ENCODE measurements at regions not wholly inside any gene's neighbourhood (a gene's known extent, or its start where the extent isn't known, plus 50 kb on each side); places are given as distances from the start of the nearest gene placed in this dataset.

DNA sequence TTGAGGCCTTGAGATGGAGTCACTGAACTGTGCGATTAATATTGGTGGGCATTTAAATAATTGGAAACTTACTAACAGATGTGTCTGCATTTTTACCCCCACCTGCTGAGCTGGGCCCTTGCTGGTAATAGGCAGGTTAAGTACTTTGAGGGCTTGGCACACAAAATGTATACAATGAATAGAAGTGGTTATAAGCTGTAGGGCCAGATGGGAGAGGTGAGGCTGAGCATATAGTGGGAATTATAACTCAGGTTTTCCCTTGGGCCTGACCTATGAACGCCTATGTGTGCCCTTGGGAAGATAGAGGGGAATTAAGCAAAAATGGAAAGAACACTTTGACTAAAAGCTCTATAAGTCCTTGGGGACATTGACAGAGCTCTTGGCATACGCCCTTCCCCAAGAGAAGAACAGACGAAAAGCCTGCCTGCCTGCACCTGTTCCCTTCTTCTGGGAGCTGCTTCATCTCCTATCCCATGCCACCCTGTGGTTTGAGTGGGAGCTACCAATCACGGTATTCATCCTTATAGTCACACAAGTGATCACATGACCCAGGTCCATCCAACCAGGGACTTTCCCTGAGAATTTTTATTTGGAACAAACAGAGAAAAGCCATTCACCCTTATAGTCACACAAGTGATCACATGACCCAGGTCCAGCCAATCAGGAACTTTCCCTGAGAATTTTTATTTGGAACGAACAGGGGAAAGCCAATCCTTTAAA is 260.7 kb upstream of the CSF3R start:
- Histone ChIP-seq H3K27me3 (peaks cover 0 to 13% (median 4%) of the 10 kb centered on the region in 3 donors), H3K27ac (no peak overlapping the region), H3K4me3 (no peak overlapping the region), H3K4me1 (no peaks in the 10 kb centered on the region), H3K36me3 (no peaks in the 10 kb centered on the region), H3K9me3 (no peaks in the 10 kb centered on the region)
- intact Hi-C loops (cut with DNase I; ENCODE audit: low total_unique reads) (no loop called here), in situ Hi-C loops (cut with MboI; ENCODE audit: low sequenced_read_pairs in 4 of 4) (no loop called here)
- ATAC-seq = no peak
- TF ChIP-seq POLR2A (IDR thresholded peaks at IDR 0.05) = no peak
- TF ChIP-seq, protein P1, sequence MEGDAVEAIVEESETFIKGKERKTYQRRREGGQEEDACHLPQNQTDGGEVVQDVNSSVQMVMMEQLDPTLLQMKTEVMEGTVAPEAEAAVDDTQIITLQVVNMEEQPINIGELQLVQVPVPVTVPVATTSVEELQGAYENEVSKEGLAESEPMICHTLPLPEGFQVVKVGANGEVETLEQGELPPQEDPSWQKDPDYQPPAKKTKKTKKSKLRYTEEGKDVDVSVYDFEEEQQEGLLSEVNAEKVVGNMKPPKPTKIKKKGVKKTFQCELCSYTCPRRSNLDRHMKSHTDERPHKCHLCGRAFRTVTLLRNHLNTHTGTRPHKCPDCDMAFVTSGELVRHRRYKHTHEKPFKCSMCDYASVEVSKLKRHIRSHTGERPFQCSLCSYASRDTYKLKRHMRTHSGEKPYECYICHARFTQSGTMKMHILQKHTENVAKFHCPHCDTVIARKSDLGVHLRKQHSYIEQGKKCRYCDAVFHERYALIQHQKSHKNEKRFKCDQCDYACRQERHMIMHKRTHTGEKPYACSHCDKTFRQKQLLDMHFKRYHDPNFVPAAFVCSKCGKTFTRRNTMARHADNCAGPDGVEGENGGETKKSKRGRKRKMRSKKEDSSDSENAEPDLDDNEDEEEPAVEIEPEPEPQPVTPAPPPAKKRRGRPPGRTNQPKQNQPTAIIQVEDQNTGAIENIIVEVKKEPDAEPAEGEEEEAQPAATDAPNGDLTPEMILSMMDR (IDR thresholded peaks at IDR 0.05 in 4 of 5, conservative IDR thresholded peaks at IDR 0.05 in 1 of 5) = no peak
- no peak for DNase-seq

DNA sequence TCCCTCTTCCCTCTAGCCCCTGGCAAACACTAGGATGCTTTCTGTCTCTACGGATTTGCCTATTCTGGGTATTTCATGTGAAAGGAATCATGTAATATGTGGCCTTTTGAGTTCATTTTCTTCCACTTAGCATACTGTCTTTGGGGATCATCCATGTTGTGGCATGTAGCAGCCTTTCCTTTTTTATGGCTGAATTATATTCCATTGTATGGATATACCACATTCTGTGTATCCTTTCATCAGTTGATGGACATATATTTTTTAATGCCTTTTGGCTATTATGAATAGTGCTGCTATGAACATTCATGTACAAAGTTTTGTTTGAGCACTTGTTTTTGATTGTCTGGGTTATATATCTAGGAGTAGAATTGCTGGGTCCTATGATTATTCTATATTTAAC is 258.4 kb upstream of the CSF3R start:
- H3K9me3 ChIP-seq = no peaks in the 10 kb centered on the region
- ATAC-seq (no peak), DNase-seq (no peak)
- no peak overlapping the region for H3K27ac ChIP-seq
- in situ Hi-C loops (cut with MboI; ENCODE audit: low sequenced_read_pairs in 4 of 4) (no loop called here), intact Hi-C loops (cut with DNase I; ENCODE audit: low total_unique reads) (no loop called here)
- no peak overlapping the region for H3K4me3 ChIP-seq
- peaks cover 4 to 21% (median 6%) of the 10 kb centered on the region in 3 donors for H3K27me3 ChIP-seq
- TF ChIP-seq, protein P1 (IDR thresholded peaks at IDR 0.05 in 4 of 5, conservative IDR thresholded peaks at IDR 0.05 in 1 of 5) = no peak
- no peak for TF ChIP-seq POLR2A (IDR thresholded peaks at IDR 0.05)
- no peaks in the 10 kb centered on the region for H3K36me3 ChIP-seq
- H3K4me1 ChIP-seq = no peaks in the 10 kb centered on the region

DNA sequence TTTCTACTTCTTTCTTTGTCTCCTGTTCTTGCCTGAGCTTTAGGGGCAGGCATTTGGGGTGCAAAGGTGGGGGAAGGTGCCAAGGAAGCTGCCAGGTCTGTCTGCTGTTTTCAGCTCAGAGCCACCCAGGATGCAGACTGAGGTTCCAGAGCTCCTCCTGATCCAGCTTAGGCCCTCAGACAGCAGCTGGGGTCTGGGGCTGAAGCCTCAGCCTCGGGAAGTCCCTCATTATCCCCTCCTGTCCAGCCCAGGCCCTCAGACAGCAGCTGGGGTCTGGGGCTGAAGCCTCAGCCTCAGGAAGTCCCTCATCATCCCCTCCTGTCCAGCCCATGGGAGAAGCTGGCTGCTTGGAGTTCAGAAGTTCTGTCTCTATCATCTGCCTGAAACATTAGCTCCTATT is 257.7 kb upstream of the CSF3R start:
- DNase-seq (no peak), ATAC-seq (no peak)
- Histone ChIP-seq H3K27me3 (peaks cover 4 to 17% (median 7%) of the 10 kb centered on the region in 3 donors), H3K27ac (no peak overlapping the region), H3K4me3 (no peak overlapping the region), H3K36me3 (no peaks in the 10 kb centered on the region), H3K9me3 (no peaks in the 10 kb centered on the region), H3K4me1 (no peaks in the 10 kb centered on the region)
- TF ChIP-seq, protein P1 (IDR thresholded peaks at IDR 0.05 in 4 of 5, conservative IDR thresholded peaks at IDR 0.05 in 1 of 5) = no peak
- TF ChIP-seq POLR2A (IDR thresholded peaks at IDR 0.05) = no peak
- in situ Hi-C loops (cut with MboI; ENCODE audit: low sequenced_read_pairs in 4 of 4) (no loop called here), intact Hi-C loops (cut with DNase I; ENCODE audit: low total_unique reads) (no loop called here)

DNA sequence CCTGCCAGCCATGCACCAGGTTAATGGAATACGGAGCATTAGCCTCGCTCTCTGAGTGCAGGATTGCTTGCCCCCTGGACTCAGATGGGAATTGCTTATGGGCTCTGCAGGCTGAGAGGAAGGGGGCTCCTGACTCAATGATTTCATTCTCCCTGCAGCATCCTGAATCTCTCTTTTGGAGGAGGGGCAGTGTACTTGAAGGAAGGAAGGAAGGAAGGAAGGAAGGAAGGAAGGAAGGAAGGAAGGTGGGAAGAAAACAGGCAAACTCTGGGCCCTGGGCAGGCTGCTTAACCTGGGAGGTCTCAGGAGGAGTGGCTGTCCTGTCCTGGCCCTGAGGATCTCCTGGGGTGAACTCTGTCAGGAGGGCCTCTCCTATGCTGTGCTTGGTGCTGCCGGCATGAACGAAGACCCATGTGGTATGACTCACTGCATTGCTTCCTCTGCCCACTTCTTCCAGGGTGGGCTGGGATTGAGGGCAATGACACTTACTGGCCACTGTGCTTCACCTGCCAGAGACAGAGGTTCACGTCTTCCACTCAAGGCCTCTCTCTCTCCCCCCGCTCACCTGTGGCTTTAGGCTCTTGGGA is 257.1 kb upstream of the CSF3R start:
- H3K9me3 ChIP-seq = no peaks in the 10 kb centered on the region
- ATAC-seq (no peak), DNase-seq (no peak)
- in situ Hi-C loops (cut with MboI; ENCODE audit: low sequenced_read_pairs in 4 of 4) (no loop called here), intact Hi-C loops (cut with DNase I; ENCODE audit: low total_unique reads) (no loop called here)
- no peak overlapping the region for H3K4me3 ChIP-seq
- peaks cover 4 to 19% (median 9%) of the 10 kb centered on the region in 3 donors for H3K27me3 ChIP-seq
- TF ChIP-seq POLR2A (IDR thresholded peaks at IDR 0.05) = no peak
- TF ChIP-seq, protein P1 (IDR thresholded peaks at IDR 0.05 in 4 of 5, conservative IDR thresholded peaks at IDR 0.05 in 1 of 5) = no peak
- H3K27ac ChIP-seq = no peak overlapping the region
- no peaks in the 10 kb centered on the region for H3K36me3 ChIP-seq
- H3K4me1 ChIP-seq = no peaks in the 10 kb centered on the region

Data from gastrocnemius medialis (tissue), 4 donors.